Stomach smooth muscle (tissue), 2 donors: ENCODE measurements at regions not wholly inside any gene's neighbourhood (a gene's known extent, or its start where the extent isn't known, plus 50 kb on each side); places are given as distances from the start of the nearest gene placed in this dataset.

Source experiments
- H3K27ac ChIP-seq: one replicate; pipeline ENCODE4 v1.7.0; 2013; ENCODE audit warnings: mild to moderate bottlenecking, low read length, inconsistent platforms
- H3K27me3 ChIP-seq, 2 donors: one replicate each; pipeline ENCODE4 v1.7.0; 2013; ENCODE audit warnings: low read length in 2 of 2; ENCODE audit not compliant: insufficient read depth in 2 of 2, control insufficient read depth in 1 of 2
- H3K36me3 ChIP-seq, 2 donors: one replicate each; pipeline ENCODE4 v1.7.0; 2013; ENCODE audit warnings: low read length in 2 of 2; ENCODE audit not compliant: control insufficient read depth in 2 of 2, insufficient read depth in 2 of 2
- H3K4me1 ChIP-seq: one replicate; pipeline ENCODE4 v1.7.0; 2013; ENCODE audit warnings: low read length; ENCODE audit not compliant: control insufficient read depth, insufficient read depth
- H3K4me3 ChIP-seq, 2 donors: one replicate each; pipeline ENCODE4 v1.7.0; 2013; ENCODE audit warnings: low read length in 2 of 2
- H3K9ac ChIP-seq, 2 donors: one replicate each; pipeline ENCODE4 v1.7.0; 2013; ENCODE audit warnings: low read length in 2 of 2, mild to moderate bottlenecking in 1 of 2
- H3K9me3 ChIP-seq, 2 donors: one replicate each; pipeline ENCODE4 v1.7.0; 2013; ENCODE audit warnings: low read length in 2 of 2; ENCODE audit not compliant: control insufficient read depth in 2 of 2
- donor health status: healthy.
- donor health status: Pancreatic carcinoma.

DNA sequence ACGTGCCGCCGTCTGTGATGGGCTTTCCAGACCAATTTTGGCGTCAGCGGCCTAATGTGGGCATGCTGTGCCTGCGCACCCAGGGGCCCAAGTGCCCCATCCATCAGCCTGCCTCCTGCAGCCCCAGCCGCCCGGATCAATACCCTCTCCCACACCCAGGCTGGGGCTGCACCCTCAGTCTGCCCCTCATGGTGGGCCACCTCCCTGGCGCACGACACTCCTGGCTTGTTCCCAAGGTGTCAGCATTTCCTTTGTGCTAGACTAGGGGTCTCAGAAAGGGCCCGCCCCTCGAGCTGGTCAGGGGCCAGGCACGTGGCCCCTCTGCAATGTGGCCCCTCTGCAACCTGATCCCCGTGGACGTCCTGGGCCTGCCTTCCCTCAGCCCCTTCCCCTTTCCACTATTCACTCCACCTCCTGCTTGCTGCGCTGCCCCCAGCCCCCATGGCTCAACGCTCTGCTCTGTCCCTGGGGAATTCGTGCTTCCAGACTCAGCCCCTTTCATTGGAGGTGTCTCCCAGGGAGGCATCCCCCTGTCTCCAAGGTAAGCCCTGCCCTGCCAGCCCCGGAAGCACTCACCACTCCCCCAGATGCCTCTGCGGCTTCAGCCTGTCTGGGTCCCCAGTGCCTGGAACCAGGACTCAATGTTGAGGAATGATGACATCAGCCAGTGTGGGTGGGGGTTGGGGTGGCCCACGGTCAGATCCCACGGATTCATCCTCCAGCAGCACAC, 130.8 kb downstream of the HMX1 start:
- peaks cover 0 to 5% of the 10 kb centered on the region in 2 donors for H3K27me3 ChIP-seq
- H3K27ac ChIP-seq, result no peak overlapping the region
- no peak overlapping the region for H3K9ac ChIP-seq
- H3K36me3 ChIP-seq, result no peaks in the 10 kb centered on the region
- no peaks in the 10 kb centered on the region for H3K4me1 ChIP-seq
- H3K4me3 ChIP-seq, result no peak overlapping the region
- no peaks in the 10 kb centered on the region for H3K9me3 ChIP-seq

DNA sequence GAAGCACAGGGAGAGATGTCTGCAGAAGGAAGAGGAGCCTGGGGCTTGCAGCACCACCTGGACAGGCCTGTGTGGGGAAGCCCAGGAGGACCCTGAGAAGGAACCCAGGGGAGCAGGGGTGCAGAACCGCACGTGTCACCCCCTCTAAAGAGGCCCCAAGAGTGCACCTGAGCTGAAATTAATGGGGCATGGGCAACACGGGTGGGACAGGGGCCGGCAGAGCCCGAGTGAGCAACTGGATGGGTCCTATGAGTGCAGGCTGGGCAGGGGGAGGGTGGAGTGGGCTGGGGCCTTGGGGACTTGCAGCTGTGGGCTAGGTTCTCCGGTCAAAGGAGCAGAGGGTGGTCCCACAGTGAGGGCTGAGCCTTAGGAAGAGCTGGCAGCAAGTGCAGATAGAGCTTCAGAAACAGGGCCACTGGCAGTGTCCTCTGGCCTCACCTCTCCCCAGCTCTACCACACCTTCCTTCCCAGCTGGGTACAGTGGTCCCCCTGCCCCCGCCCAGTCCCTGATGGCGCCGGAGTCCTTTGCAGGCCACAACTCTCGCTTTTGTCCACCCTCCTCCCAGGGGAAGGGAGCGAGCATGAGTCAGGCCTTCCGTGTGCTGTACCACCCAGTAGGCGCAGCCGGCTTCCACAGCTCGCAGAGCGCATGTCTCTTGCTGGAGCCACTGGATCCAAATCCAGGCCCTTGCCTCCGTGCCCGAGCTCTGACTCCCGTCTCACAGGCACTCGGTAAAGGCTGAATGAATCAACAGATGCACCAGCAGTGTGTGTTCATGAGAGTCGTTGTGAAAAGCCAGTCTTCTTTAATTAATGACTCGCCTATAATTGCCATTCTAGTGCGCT, 131.6 kb downstream of the HMX1 start:
- Histone ChIP-seq H3K9ac (no peak overlapping the region), H3K36me3 (no peaks in the 10 kb centered on the region), H3K4me1 (no peaks in the 10 kb centered on the region), H3K27ac (no peak overlapping the region), H3K4me3 (no peak overlapping the region), H3K27me3 (no peaks in the 10 kb centered on the region), H3K9me3 (no peaks in the 10 kb centered on the region)

DNA sequence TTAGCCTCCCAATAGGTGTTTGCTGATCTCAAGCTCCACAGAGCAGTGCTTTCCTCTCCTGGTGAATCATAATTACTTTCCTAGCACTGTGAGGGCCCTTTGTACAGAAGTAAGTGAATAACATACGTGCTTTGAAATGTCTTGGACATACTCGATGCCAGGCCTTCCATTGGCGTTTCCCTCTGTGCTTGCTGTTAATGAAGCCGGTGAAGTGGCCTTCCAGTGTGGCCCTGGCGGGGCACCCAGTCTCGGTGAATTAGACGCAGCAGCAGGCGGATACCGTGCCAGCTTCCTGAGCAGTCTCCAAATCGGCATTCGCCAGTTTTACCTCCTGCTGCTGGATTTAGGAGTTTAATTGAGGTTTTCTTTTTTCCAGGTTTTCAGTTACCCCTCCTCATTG, 132.3 kb downstream of the HMX1 start:
- H3K9ac ChIP-seq, result no peak overlapping the region
- H3K27me3 ChIP-seq, result no peaks in the 10 kb centered on the region
- no peaks in the 10 kb centered on the region for H3K4me1 ChIP-seq
- no peak overlapping the region for H3K4me3 ChIP-seq
- no peaks in the 10 kb centered on the region for H3K36me3 ChIP-seq
- no peak overlapping the region for H3K27ac ChIP-seq
- no peaks in the 10 kb centered on the region for H3K9me3 ChIP-seq

DNA sequence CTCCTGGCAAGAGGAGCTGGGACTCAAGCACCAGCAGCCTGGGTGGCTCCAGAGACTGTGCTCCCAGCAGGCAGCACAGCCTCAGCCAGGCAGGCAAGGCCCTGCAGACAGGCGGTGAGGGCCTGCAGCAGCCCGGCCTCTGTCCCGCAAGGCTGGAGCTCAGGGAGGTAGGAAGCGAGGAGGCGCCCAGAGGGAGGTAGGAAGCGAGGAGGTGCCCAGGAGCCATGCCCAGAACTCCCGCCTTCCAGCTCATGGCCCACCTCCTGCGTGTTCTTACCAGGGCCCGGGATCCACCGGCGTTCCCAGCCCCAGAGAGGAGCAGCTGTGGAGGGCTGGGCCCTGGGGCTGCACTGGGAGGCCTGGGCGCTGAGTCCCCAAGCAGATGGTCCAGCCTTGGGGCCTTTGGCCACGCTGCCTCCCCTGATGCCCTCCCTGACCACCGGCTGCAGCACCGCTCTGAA, 133.1 kb downstream of the HMX1 start:
- Histone ChIP-seq H3K27ac (no peak overlapping the region), H3K9ac (no peak overlapping the region), H3K4me3 (no peak overlapping the region), H3K9me3 (no peaks in the 10 kb centered on the region), H3K4me1 (no peaks in the 10 kb centered on the region), H3K36me3 (no peaks in the 10 kb centered on the region), H3K27me3 (no peaks in the 10 kb centered on the region)

DNA sequence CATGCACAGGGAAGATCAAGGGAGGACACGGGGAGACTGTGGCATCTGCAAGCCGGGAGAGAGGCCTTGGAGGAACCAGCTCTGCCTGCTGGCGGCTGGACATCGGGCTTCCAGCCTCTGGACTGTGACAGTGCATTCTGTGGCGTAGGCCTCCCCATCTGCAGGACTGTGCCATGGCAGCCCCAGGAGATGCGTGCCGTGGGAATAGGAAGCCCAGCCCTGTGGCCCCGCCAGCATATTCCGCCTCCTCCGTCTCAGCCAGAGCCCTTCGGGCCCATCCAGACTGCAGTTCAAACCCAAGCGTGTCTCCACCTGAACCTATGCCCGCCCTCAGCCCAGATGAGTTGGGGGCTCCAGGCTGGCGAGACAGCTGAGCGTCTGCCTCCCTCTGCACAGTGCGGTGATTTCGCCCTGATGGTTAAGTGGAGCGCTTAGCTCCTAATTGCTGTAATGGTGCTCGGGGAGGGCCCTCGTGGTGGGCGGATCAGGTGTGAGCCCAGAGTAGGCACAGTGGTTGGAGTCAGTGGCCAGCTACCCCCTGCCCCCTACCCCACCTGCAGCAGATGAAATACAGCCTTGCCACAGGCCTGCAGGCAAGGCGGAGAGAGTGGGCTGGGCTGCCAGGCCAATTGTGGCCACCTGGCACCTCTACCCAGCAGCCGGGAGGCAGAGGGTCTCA, 133.9 kb downstream of the HMX1 start:
- H3K36me3 ChIP-seq, result no peaks in the 10 kb centered on the region
- H3K4me1 ChIP-seq, result no peaks in the 10 kb centered on the region
- H3K9ac ChIP-seq, result no peak overlapping the region
- H3K27ac ChIP-seq, result no peak overlapping the region
- H3K4me3 ChIP-seq, result no peak overlapping the region
- H3K9me3 ChIP-seq, result no peaks in the 10 kb centered on the region
- H3K27me3 ChIP-seq, result no peaks in the 10 kb centered on the region

DNA sequence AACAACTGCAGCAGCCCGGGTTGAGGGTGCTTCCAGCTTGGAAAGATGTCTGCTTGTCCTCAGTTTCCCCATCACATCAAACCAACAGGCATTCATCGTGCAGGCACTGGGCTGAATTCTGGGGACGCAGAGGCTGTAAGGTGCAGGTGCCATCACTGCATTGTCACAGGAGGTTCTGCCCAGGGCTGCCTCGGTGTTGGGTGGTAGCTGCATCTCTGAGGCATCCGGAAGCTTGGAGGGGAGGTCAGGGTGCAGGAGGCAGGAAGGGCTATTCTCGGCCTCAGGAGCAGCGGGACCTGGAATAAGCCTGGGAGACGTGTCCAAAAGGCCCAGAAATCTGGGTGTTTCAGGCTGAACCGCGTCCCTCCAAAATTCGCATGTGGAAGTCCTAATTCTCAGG, 134.6 kb downstream of the HMX1 start:
- Histone ChIP-seq H3K4me3 (no peak overlapping the region), H3K9me3 (no peaks in the 10 kb centered on the region), H3K27ac (no peak overlapping the region), H3K9ac (no peak overlapping the region), H3K36me3 (no peaks in the 10 kb centered on the region), H3K27me3 (no peaks in the 10 kb centered on the region), H3K4me1 (no peaks in the 10 kb centered on the region)

DNA sequence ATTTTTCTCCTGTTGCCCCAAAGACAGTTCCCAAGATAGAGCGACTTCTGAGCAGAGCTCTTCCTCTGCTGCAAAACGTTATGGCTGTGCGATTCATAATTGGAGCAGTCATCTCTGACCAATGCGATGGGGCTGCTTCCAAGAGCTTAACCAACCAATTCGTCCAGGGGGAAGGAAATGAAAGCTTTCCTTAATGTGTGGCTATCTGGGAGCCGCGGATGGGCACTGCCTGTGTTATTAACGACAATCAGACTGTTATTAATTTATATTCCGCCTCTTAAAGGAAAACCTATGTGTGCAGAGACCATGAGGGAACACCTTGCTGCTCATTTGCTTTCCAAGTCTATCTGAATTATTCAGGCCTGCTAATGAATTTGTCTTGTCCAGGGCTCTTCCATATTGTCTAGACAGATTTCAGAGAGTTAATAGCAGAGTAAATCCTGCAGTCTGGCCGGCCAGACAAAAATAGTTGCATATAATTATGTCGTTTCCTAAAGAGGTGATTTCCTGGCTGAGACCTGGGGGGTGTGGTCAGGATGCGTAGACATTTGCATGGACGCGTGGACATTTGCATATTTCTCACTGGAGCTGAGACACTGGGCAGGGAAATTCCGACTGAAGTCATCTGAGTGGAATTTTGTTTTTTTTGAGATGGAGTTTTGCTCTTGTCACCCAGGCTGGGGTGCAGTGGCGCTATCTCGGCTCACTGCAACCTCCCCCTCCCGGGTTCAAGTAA, 135.4 kb downstream of the HMX1 start:
- Histone ChIP-seq H3K36me3 (no peaks in the 10 kb centered on the region), H3K4me1 (no peaks in the 10 kb centered on the region), H3K9me3 (no peaks in the 10 kb centered on the region), H3K9ac (no peak overlapping the region), H3K27ac (no peak overlapping the region), H3K4me3 (no peak overlapping the region), H3K27me3 (no peaks in the 10 kb centered on the region)

DNA sequence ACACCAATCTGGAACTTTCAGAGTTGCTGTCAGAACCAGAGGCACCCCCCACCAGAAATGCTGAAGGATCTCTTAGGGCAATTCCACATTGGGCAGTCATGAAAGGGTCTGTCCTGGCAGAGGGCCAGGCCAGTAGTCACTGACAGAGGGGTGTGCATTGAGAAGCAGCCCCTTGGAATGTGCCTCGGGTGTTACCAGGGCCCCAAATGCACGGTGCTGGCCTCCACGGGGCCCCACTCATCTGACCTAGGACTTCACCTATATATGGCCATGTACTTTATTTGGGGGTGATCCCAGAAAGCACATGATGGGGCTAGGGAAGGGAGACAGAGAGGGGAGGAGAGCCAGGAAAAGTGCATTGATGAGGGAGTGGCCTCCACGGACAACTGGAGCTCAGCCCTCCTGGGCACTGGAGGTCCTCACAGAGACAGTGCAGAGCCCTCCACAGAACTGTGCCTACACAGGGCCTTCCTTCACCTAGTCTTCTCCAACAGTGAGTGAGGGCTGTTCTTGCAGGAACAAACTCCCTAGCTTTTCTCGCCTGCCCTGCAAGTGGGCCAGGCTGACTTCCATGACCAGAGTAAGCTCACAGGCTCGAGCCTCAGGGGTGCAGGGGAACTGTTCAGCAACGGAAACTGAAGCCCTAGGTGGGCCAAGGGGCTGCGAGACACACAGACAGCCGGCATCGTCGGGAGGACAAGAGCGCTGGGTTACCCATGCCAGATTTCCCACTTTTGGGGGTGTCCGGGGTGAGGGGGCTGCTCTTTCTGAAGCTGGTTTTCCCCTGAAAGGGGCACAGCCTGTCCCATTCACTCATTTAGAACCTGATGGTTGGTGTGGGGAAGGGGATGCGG, 136.2 kb downstream of the HMX1 start:
- no peaks in the 10 kb centered on the region for H3K27me3 ChIP-seq
- no peaks in the 10 kb centered on the region for H3K4me1 ChIP-seq
- no peaks in the 10 kb centered on the region for H3K9me3 ChIP-seq
- H3K36me3 ChIP-seq, result no peaks in the 10 kb centered on the region
- no peak overlapping the region for H3K4me3 ChIP-seq
- no peak overlapping the region for H3K9ac ChIP-seq
- H3K27ac ChIP-seq, result no peak overlapping the region

DNA sequence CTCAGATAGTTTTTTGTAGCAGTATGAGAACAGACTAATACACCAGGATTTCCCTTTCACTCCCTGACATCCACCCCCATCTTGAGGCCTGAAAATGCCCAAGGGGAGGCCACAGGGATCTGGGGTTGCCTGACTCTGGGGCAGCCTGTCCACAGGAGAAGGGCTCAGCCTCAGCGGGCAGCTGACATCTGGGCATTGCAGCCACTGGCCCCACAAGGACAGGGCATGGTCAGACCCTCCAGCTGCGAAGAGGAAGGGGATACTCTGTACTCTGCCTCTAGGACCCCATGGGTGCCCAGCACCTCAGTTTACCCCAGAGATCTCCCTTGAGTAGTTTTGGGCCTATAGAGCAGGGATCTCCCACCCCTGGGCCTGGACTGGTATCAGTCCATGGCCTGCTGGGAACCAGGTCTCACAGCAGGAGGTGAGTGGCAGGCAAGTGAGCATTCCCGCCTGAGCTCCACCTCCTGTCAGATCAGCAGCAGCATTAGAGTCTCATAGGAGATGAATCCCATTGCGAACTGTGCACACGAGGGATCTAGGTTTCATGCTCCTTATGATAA, 138.9 kb downstream of the HMX1 start:
- Histone ChIP-seq H3K4me3 (no peak overlapping the region), H3K4me1 (no peaks in the 10 kb centered on the region), H3K27me3 (peaks cover 0 to 7% of the 10 kb centered on the region in 2 donors), H3K9ac (no peak overlapping the region), H3K36me3 (no peaks in the 10 kb centered on the region), H3K27ac (no peak overlapping the region), H3K9me3 (no peaks in the 10 kb centered on the region)
